Transverse colon (tissue), 4 donors: ENCODE measurements at regions not wholly inside any gene's neighbourhood (a gene's known extent, or its start where the extent isn't known, plus 50 kb on each side); places are given as distances from the start of the nearest gene placed in this dataset.

Experiments used
- DNase-seq: peaks from one replicate; pipeline ENCODE4 v3.0.0-alpha.2; 2019
- H3K27ac ChIP-seq, 4 donors: fragments of 200-600 bp; sonication (generic); 2 replicates each; pipeline ENCODE4 v1.5.1; 2016 to 2018; ENCODE audit warnings: inconsistent platforms in 4 of 4
- H3K27me3 ChIP-seq: fragments of 200-600 bp; sonication (generic); 2 replicates; pipeline ENCODE4 v1.5.1; 2017; ENCODE audit warnings: inconsistent platforms
- H3K36me3 ChIP-seq, 4 donors: fragments of 200-600 bp; sonication (generic); 2 replicates each; pipeline ENCODE4 v1.5.1; 2017 to 2019; ENCODE audit warnings: inconsistent platforms in 4 of 4
- H3K4me1 ChIP-seq, 4 donors: fragments of 200-600 bp; sonication (generic); 2 replicates each; pipeline ENCODE4 v1.5.1; 2017 to 2020; ENCODE audit warnings: inconsistent platforms in 4 of 4
- H3K4me3 ChIP-seq, 4 donors: fragments of 200-600 bp; sonication (generic); 1 replicate in 1 of 4; 2 replicates in 3 of 4; pipeline versions ENCODE4 v1.5.1 to v1.6.1; 2017 to 2019; ENCODE audit warnings: inconsistent platforms in 4 of 4
- H3K9me3 ChIP-seq, 2 donors: fragments of 200-600 bp; sonication (generic); 2 replicates each; pipeline ENCODE4 v1.5.1; 2017 to 2019; ENCODE audit warnings: inconsistent platforms in 2 of 2
- CTCF ChIP-seq, 5 experiments: fragments of 200-600 bp in 3 of 5; fragments of 450-650 bp in 2 of 5; sonication (generic) in 3 of 5; IDR thresholded peaks; 1 replicate in 2 of 5; 2 replicates in 3 of 5; pipeline ENCODE4 v1.5.1; 2016 to 2017; ENCODE audit warnings: antibody characterized with exemption in 5 of 5, inconsistent platforms in 3 of 5, mild to moderate bottlenecking in 2 of 5, moderate library complexity in 1 of 5
- EP300 ChIP-seq: sonication (generic); formaldehyde crosslinking; IDR thresholded peaks from one replicate; pipeline ENCODE4 v1.6.1; 2017; ENCODE audit warnings: antibody characterized with exemption, low read depth
- POLR2A ChIP-seq: fragments of 450-650 bp; IDR thresholded peaks from one replicate; pipeline ENCODE4 v1.6.1; 2016; ENCODE audit warnings: antibody characterized with exemption, mild to moderate bottlenecking, moderate library complexity
- POLR2AphosphoS5 ChIP-seq, 3 donors: sonication (generic); formaldehyde crosslinking; IDR thresholded peaks; one replicate each; pipeline ENCODE4 v1.6.1; 2016; ENCODE audit warnings: antibody characterized with exemption in 3 of 3
- WGBS, 2 donors: methylation state at CpG; one replicate each; pipeline ENCODE4 v1.1.5; 2018; ENCODE audit warnings: low coverage in 1 of 2; 5-methylcytosine and 5-hydroxymethylcytosine counted together
- in situ Hi-C, 4 donors: fragments of 200-750 bp; cut with MboI; loops; one replicate each; pipeline versions ENCODE4 v1.15.0 to v1.15.1; 2017; ENCODE audit warnings: low sequenced_read_pairs in 3 of 4, low pct_ligation_motif_present in 1 of 4, low pct_unique_long_range_greater_than_20kb in 1 of 4
- intact Hi-C: fragments of 100-400 bp; cut with DNase I; formaldehyde crosslinking; loops from one replicate; pipeline ENCODE4 v1.15.1; 2023; ENCODE audit warnings: low total_unique reads

GRCh38 chr17:72574675-72575510, 454.1 kb downstream of the SOX9 start:
- DNase-seq: no peak
- Histone ChIP-seq H3K4me3 (no peak overlapping the region), H3K36me3 (no peaks in the 10 kb centered on the region), H3K27ac (no peak overlapping the region), H3K27me3 (no peaks in the 10 kb centered on the region), H3K4me1 (peaks cover 0 to under 1% (median 0%) of the 10 kb centered on the region in 4 donors), H3K9me3 (no peaks in the 10 kb centered on the region)
- TF ChIP-seq POLR2AphosphoS5 (IDR thresholded peaks at IDR 0.05) (no peak), EP300 (no peak), CTCF (IDR thresholded peaks at IDR 0.05) (no peak), POLR2A (no peak)
- WGBS, 2 donors: 81% methylated on average over 10 of the region's 12 CpGs; no CpG with 5 or more reads in 1 of the 2 donors
- intact Hi-C loops: no loop called here
- in situ Hi-C loops: loop anchor here (10.0 to 25.0 kb wide), 6 partner anchors 80 to 787 kb away; partner anchors contain the start of genes COG1 (in 3 of the 4) and SSTR2 (in 1 of the 4)

- TF ChIP-seq EP300 (no peak), CTCF (IDR thresholded peaks at IDR 0.05) (no peak), POLR2A (no peak), POLR2AphosphoS5 (IDR thresholded peaks at IDR 0.05) (no peak)
- Histone ChIP-seq H3K27me3 (no peaks in the 10 kb centered on the region), H3K36me3 (no peaks in the 10 kb centered on the region), H3K27ac (no peak overlapping the region), H3K4me3 (no peak overlapping the region), H3K9me3 (no peaks in the 10 kb centered on the region), H3K4me1 (peaks cover 0 to 6% (median 2%) of the 10 kb centered on the region in 4 donors)
- 75 to 80% methylated on average over 1 to 8 of the region's 8 CpGs for WGBS, 2 donors
- in situ Hi-C loops: loop anchor here in 1 of 4 donors (10.0 kb wide), 1 partner anchor 79 kb away; no protein-coding TSS in a partner anchor
- DNase-seq: no peak
- intact Hi-C loops: no loop called here
Observed at GRCh38 chr17:72575542-72576233, 454.9 kb downstream of the SOX9 start.

- Histone ChIP-seq H3K9me3 (no peaks in the 10 kb centered on the region), H3K27ac (no peak overlapping the region), H3K4me1 (peaks cover 0 to 6% (median 2%) of the 10 kb centered on the region in 4 donors), H3K27me3 (no peaks in the 10 kb centered on the region), H3K4me3 (no peak overlapping the region), H3K36me3 (no peaks in the 10 kb centered on the region)
- WGBS, 2 donors: 46 to 85% methylated on average over 3 to 7 of the region's 7 CpGs
- no peak for DNase-seq
- in situ Hi-C loops: loop anchor here in 1 of 4 donors (10.0 kb wide), 1 partner anchor 78 kb away; no protein-coding TSS in a partner anchor
- intact Hi-C loops: no loop called here
- no peak for TF ChIP-seq EP300
- no peak for TF ChIP-seq POLR2AphosphoS5 (IDR thresholded peaks at IDR 0.05)
- no peak for TF ChIP-seq CTCF (IDR thresholded peaks at IDR 0.05)
- no peak for TF ChIP-seq POLR2A
Observed at GRCh38 chr17:72576289-72576759, 455.5 kb downstream of the SOX9 start.

- no peaks in the 10 kb centered on the region for H3K36me3 ChIP-seq
- 93% methylated on average over 9 of the region's 9 CpGs; no CpG with 5 or more reads in 1 of the 2 donors for WGBS, 2 donors
- no peak overlapping the region for H3K27ac ChIP-seq
- intact Hi-C loops: no loop called here
- in situ Hi-C loops: loop anchor here in 1 of 4 donors (10.0 kb wide), 1 partner anchor 76 kb away; no protein-coding TSS in a partner anchor
- no peaks in the 10 kb centered on the region for H3K27me3 ChIP-seq
- H3K4me3 ChIP-seq: no peak overlapping the region
- no peaks in the 10 kb centered on the region for H3K9me3 ChIP-seq
- peaks cover 0 to 6% (median 2%) of the 10 kb centered on the region in 4 donors for H3K4me1 ChIP-seq
- DNase-seq: no peak
- TF ChIP-seq CTCF (IDR thresholded peaks at IDR 0.05) (no peak), POLR2A (no peak), EP300 (no peak), POLR2AphosphoS5 (IDR thresholded peaks at IDR 0.05) (no peak)
Observed at GRCh38 chr17:72578817-72579470, 458.1 kb downstream of the SOX9 start.
